Adrenal gland (tissue), 5 donors: ENCODE measurements at regions not wholly inside any gene's neighbourhood (a gene's known extent, or its start where the extent isn't known, plus 50 kb on each side); places are given as distances from the start of the nearest gene placed in this dataset.

ENCODE experiments used
- CTCF ChIP-seq, 6 experiments: fragments of 450-650 bp in 4 of 6; fragments of 200-600 bp in 2 of 6; sonication (generic) in 1 of 6; IDR thresholded peaks; 1 replicate in 5 of 6; 2 replicates in 1 of 6; pipeline versions ENCODE4 v1.5.1 to v1.8.0; 2016 to 2021; ENCODE audit warnings: antibody characterized with exemption in 6 of 6, mild to moderate bottlenecking in 2 of 6, moderate library complexity in 1 of 6
- POLR2A ChIP-seq, 2 donors: fragments of 450-650 bp; IDR thresholded peaks; one replicate each; pipeline ENCODE4 v1.6.1; 2017; ENCODE audit warnings: antibody characterized with exemption in 2 of 2, mild to moderate bottlenecking in 2 of 2, moderate library complexity in 1 of 2
- donor health status: DM: no; HTN: no; CAD: no.

- TF ChIP-seq CTCF (IDR thresholded peaks at IDR 0.05) (no peak), POLR2A (IDR thresholded peaks at IDR 0.05) (no peak)
Measured at GRCh38 chr13:68481130-68481529, 1251.0 kb upstream of the PCDH9 start.
